BE2C (cell line): ENCODE measurements at regions not wholly inside any gene's neighbourhood (a gene's known extent, or its start where the extent isn't known, plus 50 kb on each side); places are given as distances from the start of the nearest gene placed in this dataset.

Experiments
- DNase-seq: peaks from one replicate; pipeline ENCODE4 v3.0.0-alpha.2; 2020
- H3K27me3 ChIP-seq: fragments of 250-450 bp; sonication (Bioruptor Pico); 2 replicates; pipeline ENCODE4 v1.5.1; 2020; ENCODE audit warnings: mild to moderate bottlenecking
- H3K36me3 ChIP-seq: fragments of 250-450 bp; sonication (Bioruptor Pico); 2 replicates; pipeline ENCODE4 v1.5.1; 2020; ENCODE audit warnings: mild to moderate bottlenecking
- H3K4me1 ChIP-seq: fragments of 250-450 bp; sonication (Bioruptor Pico); 2 replicates; pipeline ENCODE4 v1.5.1; 2020
- H3K4me3 ChIP-seq: 2 replicates; pipeline ENCODE4 v1.5.1; 2011; ENCODE audit warnings: low read depth, low read length
- H3K9me3 ChIP-seq: fragments of 250-450 bp; sonication (Bioruptor Pico); 2 replicates; pipeline ENCODE4 v1.5.1; 2020
- TF ChIP-seq, protein P1 (sequence below): IDR thresholded peaks from 2 replicates; pipeline ENCODE4 v1.5.1; 2012; ENCODE audit warnings: mild to moderate bottlenecking, low read depth, low read length

DNA sequence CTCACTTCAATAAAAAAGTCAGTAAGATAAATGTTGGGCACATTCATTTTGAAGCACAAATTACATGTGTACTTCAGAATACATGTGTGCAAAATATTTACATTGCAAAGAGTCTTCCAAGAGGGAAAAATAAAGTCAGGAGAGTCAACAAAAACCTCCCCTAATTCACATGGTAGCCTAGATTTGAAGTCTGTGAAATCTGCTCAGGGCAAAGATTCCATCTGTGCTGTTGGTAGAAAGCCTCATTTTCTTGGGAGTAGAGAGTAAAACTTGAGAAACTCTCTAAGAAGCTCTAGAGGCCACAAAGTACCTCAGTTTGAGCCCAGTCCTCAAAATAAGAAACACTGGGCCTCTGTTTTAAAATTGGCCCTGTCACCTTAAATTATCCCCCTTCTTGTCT is 303.4 kb downstream of the RAB28 start:
- TF ChIP-seq, protein P1, sequence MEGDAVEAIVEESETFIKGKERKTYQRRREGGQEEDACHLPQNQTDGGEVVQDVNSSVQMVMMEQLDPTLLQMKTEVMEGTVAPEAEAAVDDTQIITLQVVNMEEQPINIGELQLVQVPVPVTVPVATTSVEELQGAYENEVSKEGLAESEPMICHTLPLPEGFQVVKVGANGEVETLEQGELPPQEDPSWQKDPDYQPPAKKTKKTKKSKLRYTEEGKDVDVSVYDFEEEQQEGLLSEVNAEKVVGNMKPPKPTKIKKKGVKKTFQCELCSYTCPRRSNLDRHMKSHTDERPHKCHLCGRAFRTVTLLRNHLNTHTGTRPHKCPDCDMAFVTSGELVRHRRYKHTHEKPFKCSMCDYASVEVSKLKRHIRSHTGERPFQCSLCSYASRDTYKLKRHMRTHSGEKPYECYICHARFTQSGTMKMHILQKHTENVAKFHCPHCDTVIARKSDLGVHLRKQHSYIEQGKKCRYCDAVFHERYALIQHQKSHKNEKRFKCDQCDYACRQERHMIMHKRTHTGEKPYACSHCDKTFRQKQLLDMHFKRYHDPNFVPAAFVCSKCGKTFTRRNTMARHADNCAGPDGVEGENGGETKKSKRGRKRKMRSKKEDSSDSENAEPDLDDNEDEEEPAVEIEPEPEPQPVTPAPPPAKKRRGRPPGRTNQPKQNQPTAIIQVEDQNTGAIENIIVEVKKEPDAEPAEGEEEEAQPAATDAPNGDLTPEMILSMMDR: no peak
- H3K4me3 ChIP-seq: no peak overlapping the region
- no peaks in the 10 kb centered on the region for H3K27me3 ChIP-seq
- H3K9me3 ChIP-seq: no peaks in the 10 kb centered on the region
- no peaks in the 10 kb centered on the region for H3K4me1 ChIP-seq
- no peaks in the 10 kb centered on the region for H3K36me3 ChIP-seq
- DNase-seq: no peak

DNA sequence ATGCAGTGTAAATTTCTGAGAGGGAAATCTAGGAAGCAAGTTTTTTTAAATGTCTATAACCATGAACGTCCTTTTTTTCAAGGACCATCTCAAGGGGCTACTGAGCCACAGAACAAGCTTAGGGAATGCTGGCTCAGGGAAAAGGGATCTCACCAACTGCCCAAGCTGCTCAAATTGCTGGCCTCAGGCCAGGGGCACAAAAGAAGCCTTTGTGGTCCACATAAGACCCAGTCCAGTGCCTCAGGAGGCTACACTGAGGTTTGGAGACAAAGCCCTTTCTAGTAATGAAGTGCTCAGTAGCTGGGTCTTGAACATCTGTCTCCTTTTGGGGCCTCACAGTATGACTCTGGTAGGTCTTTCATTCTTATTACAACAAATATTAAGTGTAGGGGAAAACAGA is 305.5 kb downstream of the RAB28 start:
- H3K9me3 ChIP-seq: no peaks in the 10 kb centered on the region
- TF ChIP-seq, protein P1: no peak
- no peaks in the 10 kb centered on the region for H3K36me3 ChIP-seq
- no peak overlapping the region for H3K4me3 ChIP-seq
- DNase-seq: no peak
- H3K27me3 ChIP-seq: no peaks in the 10 kb centered on the region
- H3K4me1 ChIP-seq: no peaks in the 10 kb centered on the region

DNA sequence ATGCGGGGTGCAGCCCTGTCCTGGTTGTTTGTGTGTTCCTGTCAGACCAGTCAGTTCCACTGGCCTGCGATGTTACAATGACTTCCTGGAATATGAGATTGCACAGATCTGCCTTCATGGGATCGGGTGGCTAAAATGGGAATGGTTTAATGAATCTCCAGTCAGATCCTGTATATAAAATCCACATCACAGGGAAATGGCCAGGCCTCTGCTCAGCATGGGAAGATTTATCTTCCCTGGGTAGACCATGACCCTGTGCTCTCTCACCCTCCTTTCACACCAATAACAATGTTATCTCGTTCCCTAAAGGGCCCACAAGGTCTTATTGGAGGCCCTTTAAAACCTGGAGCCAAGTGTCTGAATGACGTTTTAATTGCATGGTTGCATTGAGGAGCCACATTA is 307.4 kb downstream of the RAB28 start:
- Histone ChIP-seq H3K36me3 (no peaks in the 10 kb centered on the region), H3K4me1 (no peaks in the 10 kb centered on the region), H3K27me3 (no peaks in the 10 kb centered on the region), H3K9me3 (no peaks in the 10 kb centered on the region), H3K4me3 (no peak overlapping the region)
- TF ChIP-seq, protein P1: no peak
- no peak for DNase-seq

DNA sequence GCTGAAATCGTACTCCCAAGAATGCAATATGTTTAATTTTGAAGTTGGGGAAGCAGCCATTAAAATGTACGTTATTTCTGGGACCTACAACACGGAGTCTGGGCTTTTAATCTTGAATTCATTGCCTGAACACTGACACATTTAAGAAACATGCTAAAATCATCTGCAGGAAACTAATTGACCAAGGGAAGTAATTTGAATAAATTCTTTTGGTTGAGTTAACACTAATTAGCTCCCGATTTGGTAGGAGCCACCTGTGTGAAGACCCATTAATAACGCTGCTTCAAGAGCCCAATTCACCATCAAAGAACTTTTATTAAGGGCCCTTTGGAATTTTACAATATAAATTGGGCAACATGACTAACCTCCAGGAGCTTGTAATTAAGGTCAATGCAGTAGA is 309.2 kb downstream of the RAB28 start:
- Histone ChIP-seq H3K27me3 (no peaks in the 10 kb centered on the region), H3K9me3 (no peaks in the 10 kb centered on the region), H3K4me1 (no peaks in the 10 kb centered on the region), H3K4me3 (no peak overlapping the region), H3K36me3 (no peaks in the 10 kb centered on the region)
- DNase-seq: no peak
- TF ChIP-seq, protein P1: no peak

DNA sequence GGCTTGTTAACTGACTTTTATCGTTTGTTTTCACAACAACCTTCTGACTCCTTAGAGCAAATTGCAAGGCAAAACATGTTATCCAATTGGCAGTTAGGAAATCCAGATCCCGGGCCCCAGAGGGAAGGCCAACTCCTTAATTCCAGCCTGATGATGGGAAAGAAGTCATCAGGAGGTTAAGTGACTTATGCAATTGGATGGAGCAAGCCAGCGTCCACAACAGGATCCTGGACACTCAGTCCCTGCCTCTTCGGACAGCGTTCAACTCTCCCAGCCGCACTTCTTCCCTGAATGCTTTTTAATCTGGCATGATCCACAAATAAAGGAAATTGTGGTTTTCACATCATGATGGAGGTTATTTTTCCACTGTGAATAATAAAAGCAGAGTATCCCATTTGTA is 310.1 kb downstream of the RAB28 start:
- no peak for DNase-seq
- TF ChIP-seq, protein P1: no peak
- no peaks in the 10 kb centered on the region for H3K9me3 ChIP-seq
- H3K36me3 ChIP-seq: no peaks in the 10 kb centered on the region
- H3K4me3 ChIP-seq: no peak overlapping the region
- no peaks in the 10 kb centered on the region for H3K4me1 ChIP-seq
- no peaks in the 10 kb centered on the region for H3K27me3 ChIP-seq

DNA sequence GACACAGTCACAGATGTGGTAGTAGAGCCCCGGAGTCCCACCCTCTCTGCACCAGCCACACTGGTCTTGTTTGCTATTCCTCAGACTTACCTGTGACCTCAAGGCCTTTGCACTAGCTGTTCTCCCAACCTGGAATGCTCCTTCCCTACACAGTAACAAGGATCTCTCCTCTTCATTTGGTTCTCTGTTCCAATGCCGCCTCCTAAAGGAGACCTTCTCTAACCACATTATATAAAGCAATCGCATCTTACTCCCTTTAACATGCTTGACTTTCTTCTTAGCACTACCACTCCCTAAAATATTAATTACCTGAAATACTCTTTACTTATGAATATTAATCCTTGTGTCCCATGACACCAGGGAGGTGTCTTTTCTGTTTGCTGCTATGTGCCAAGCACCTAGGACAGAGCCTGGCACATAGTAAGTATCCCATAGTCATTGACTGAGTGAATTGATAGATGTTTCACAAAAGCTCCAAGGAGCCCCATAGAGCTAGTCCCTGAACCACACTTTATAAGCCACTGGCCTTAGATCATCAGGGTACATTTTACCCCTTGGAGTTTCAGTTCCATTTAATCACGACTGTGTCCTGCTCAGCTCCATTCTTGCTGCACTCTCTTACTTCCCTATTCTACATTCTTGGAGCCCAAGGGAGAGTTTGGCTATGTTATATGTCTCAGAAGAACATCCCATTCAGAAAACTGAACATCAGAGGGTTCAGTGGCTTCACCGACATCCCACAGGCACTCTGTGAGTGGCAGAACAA is 312.7 kb downstream of the RAB28 start:
- Histone ChIP-seq H3K4me1 (no peaks in the 10 kb centered on the region), H3K27me3 (no peaks in the 10 kb centered on the region), H3K9me3 (no peaks in the 10 kb centered on the region), H3K36me3 (no peaks in the 10 kb centered on the region), H3K4me3 (no peak overlapping the region)
- TF ChIP-seq, protein P1: no peak
- DNase-seq: no peak
